Neural cell (in vitro differentiated cells): ENCODE measurements at regions not wholly inside any gene's neighbourhood (a gene's known extent, or its start where the extent isn't known, plus 50 kb on each side); places are given as distances from the start of the nearest gene placed in this dataset.

Experiments used
- H2AFZ ChIP-seq: fragments of 200-600, 300-800 bp; sonication (generic), shearing (Covaris generic); 2 replicates; pipeline ENCODE4 v1.6.0; 2014; ENCODE audit warnings: low read depth, mild to moderate bottlenecking, antibody characterized with exemption, low read length, moderate library complexity
- H3F3A ChIP-seq: fragments of 200-600 bp; shearing (Covaris generic); 2 replicates; pipeline ENCODE4 v1.6.1; 2016; ENCODE audit warnings: mild to moderate bottlenecking, moderate library complexity, mixed read lengths, antibody characterized with exemption, low read length; ENCODE audit not compliant: insufficient read depth, poor library complexity, severe bottlenecking
- H3K27ac ChIP-seq: fragments of 200-600, 300-800 bp; sonication (generic), shearing (Covaris generic); 2 replicates; pipeline ENCODE4 v1.5.1; 2014; ENCODE audit warnings: mild to moderate bottlenecking, low read length, moderate library complexity
- H3K27me3 ChIP-seq: fragments of 300-800, 200-600 bp; sonication (generic), shearing (Covaris generic); 2 replicates; pipeline ENCODE4 v1.6.0; 2014; ENCODE audit warnings: mild to moderate bottlenecking, low read depth, low read length, moderate library complexity; ENCODE audit not compliant: insufficient read depth
- H3K36me3 ChIP-seq: fragments of 300-800, 200-600 bp; sonication (generic), shearing (Covaris generic); 2 replicates; pipeline ENCODE4 v1.5.1; 2014; ENCODE audit warnings: mild to moderate bottlenecking, antibody characterized with exemption, low read length, moderate library complexity; ENCODE audit not compliant: insufficient read depth
- H3K4me2 ChIP-seq: fragments of 300-800, 200-600 bp; sonication (generic), shearing (Covaris generic); 2 replicates; pipeline ENCODE4 v1.6.0; 2014; ENCODE audit warnings: mild to moderate bottlenecking, low read length
- H3K4me3 ChIP-seq: fragments of 300-800, 200-600 bp; sonication (generic), shearing (Covaris generic); 2 replicates; pipeline ENCODE4 v1.5.1; 2014; ENCODE audit warnings: mild to moderate bottlenecking, low read length, moderate library complexity
- H3K79me2 ChIP-seq: fragments of 200-600 bp; shearing (Covaris generic); replicated peaks from 2 replicates; pipeline ENCODE4 v1.6.0; 2014; ENCODE audit warnings: mild to moderate bottlenecking, low read length, moderate library complexity; ENCODE audit not compliant: insufficient read depth
- H3K9ac ChIP-seq: fragments of 300-800, 200-600 bp; sonication (generic), shearing (Covaris generic); 2 replicates; pipeline ENCODE4 v1.6.1; 2016; ENCODE audit warnings: mild to moderate bottlenecking, low read length, mixed read lengths
- H3K9me2 ChIP-seq: fragments of 200-600 bp; shearing (Covaris generic); 2 replicates; pipeline ENCODE4 v1.6.1; 2016; ENCODE audit warnings: mild to moderate bottlenecking, low read length, mixed read lengths; ENCODE audit not compliant: insufficient read depth
- H3K9me3 ChIP-seq: fragments of 200-600, 300-800 bp; sonication (generic), shearing (Covaris generic); 2 replicates; pipeline ENCODE4 v1.6.1; 2016; ENCODE audit warnings: mild to moderate bottlenecking, mixed run types, low read length, moderate library complexity, mixed read lengths
- H4K20me1 ChIP-seq: fragments of 200-600 bp; shearing (Covaris generic); 2 replicates; pipeline ENCODE4 v1.6.1; 2016; ENCODE audit warnings: mild to moderate bottlenecking, mixed run types; ENCODE audit not compliant: insufficient read depth
- EP300 ChIP-seq: fragments of 450-650 bp; conservative IDR thresholded peaks from 2 replicates; pipeline ENCODE4 v1.6.1; 2014; ENCODE audit warnings: antibody characterized with exemption, mild to moderate bottlenecking, moderate library complexity; ENCODE audit not compliant: poor library complexity, severe bottlenecking
- EZH2 ChIP-seq: fragments of 200-600, 300-800 bp; shearing (Covaris generic), sonication (generic); IDR thresholded peaks from 2 replicates; pipeline ENCODE4 v1.6.1; 2014; ENCODE audit warnings: antibody characterized with exemption, low read length, borderline replicate concordance, mild to moderate bottlenecking; ENCODE audit not compliant: insufficient read depth, poor library complexity, severe bottlenecking
- MXI1 ChIP-seq: fragments of 450-650 bp; conservative IDR thresholded peaks from 2 replicates; pipeline ENCODE4 v1.6.1; 2014; ENCODE audit warnings: antibody characterized with exemption, mild to moderate bottlenecking; ENCODE audit not compliant: poor library complexity, severe bottlenecking
- POLR2AphosphoS5 ChIP-seq: IDR thresholded peaks from 2 replicates; pipeline ENCODE4 v1.6.1; 2012
- RAD21 ChIP-seq: fragments of 450-650 bp; conservative IDR thresholded peaks from 2 replicates; pipeline ENCODE4 v1.6.1; 2014; ENCODE audit warnings: antibody characterized with exemption, mild to moderate bottlenecking, moderate library complexity
- REST ChIP-seq: IDR thresholded peaks from 2 replicates; pipeline ENCODE4 v1.6.1; 2012; ENCODE audit warnings: borderline replicate concordance
- SMC3 ChIP-seq: fragments of 450-650 bp; conservative IDR thresholded peaks from 2 replicates; pipeline ENCODE4 v1.6.1; 2014; ENCODE audit warnings: antibody characterized with exemption, mild to moderate bottlenecking, moderate library complexity; ENCODE audit not compliant: poor library complexity
- TAF1 ChIP-seq: IDR thresholded peaks from 2 replicates; pipeline ENCODE4 v1.6.1; 2012; ENCODE audit warnings: low read depth
- TF ChIP-seq, protein P1 (sequence below): fragments of 450-650 bp; IDR thresholded peaks from 2 replicates; pipeline ENCODE4 v1.5.1; 2014; ENCODE audit warnings: antibody characterized with exemption, mild to moderate bottlenecking, moderate library complexity; ENCODE audit not compliant: poor library complexity, severe bottlenecking

DNA sequence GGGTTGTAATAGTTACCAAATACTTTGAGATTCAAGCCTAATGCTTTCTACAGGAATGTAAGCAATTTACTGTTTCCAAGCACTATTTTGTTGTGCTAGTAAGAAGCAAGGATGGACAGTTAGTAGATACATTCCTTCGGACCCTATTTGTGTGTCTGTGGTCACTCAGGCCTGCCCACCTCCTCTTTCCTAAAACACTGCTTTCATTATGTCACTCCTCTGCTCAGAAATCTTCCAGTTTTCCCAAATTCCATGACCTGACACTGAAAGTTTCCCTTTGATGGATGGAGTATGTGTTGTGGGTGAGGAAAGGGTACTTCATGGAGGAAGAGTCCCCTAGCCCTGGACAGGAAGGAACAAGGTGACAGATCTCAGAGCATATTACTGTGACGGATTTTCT is 141.1 kb downstream of the DISP1 start:
- Histone ChIP-seq H3K4me3 (no peak overlapping the region), H3K27ac (no peak overlapping the region), H3F3A (no peaks in the 10 kb centered on the region), H3K36me3 (no peaks in the 10 kb centered on the region), H3K9me3 (no peaks in the 10 kb centered on the region), H4K20me1 (no peaks in the 10 kb centered on the region), H3K9ac (no peak overlapping the region), H3K79me2 (no peaks in the 10 kb centered on the region), H2AFZ (no peak overlapping the region), H3K9me2 (peaks cover 3% of the 10 kb centered on the region), H3K4me2 (no peak overlapping the region), H3K27me3 (no peaks in the 10 kb centered on the region)
- TF ChIP-seq EP300 (no peak), SMC3 (no peak), TAF1 (no peak), MXI1 (no peak), EZH2 (no peak), REST (no peak), POLR2AphosphoS5 (no peak)
- TF ChIP-seq, protein P1, sequence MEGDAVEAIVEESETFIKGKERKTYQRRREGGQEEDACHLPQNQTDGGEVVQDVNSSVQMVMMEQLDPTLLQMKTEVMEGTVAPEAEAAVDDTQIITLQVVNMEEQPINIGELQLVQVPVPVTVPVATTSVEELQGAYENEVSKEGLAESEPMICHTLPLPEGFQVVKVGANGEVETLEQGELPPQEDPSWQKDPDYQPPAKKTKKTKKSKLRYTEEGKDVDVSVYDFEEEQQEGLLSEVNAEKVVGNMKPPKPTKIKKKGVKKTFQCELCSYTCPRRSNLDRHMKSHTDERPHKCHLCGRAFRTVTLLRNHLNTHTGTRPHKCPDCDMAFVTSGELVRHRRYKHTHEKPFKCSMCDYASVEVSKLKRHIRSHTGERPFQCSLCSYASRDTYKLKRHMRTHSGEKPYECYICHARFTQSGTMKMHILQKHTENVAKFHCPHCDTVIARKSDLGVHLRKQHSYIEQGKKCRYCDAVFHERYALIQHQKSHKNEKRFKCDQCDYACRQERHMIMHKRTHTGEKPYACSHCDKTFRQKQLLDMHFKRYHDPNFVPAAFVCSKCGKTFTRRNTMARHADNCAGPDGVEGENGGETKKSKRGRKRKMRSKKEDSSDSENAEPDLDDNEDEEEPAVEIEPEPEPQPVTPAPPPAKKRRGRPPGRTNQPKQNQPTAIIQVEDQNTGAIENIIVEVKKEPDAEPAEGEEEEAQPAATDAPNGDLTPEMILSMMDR: no peak

DNA sequence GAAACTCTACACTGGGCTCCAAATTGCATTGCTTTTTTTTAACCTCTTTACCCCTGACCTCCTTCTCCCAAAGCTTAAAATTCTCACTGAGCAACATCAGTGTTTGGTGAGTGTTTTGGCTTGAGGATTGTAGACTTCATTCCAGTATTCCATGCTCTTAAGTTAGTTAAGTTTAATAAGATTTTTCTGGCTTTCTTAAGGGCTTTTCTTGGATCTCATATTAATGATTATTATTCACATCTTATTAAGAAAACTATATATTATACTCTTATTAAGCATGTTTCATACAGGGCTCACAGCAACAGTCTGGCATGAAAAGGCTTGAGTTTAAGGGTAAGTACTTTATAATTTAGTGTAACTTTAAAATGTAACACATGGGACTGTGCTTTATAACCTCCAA is 141.8 kb downstream of the DISP1 start:
- no peaks in the 10 kb centered on the region for H4K20me1 ChIP-seq
- no peaks in the 10 kb centered on the region for H3K27me3 ChIP-seq
- no peak overlapping the region for H3K27ac ChIP-seq
- no peak overlapping the region for H3K4me3 ChIP-seq
- no peak overlapping the region for H3K4me2 ChIP-seq
- no peaks in the 10 kb centered on the region for H3K9me3 ChIP-seq
- H3K9me2 ChIP-seq: peaks cover 3% of the 10 kb centered on the region
- H3K79me2 ChIP-seq: no peaks in the 10 kb centered on the region
- no peak overlapping the region for H3K9ac ChIP-seq
- H3K36me3 ChIP-seq: no peaks in the 10 kb centered on the region
- no peaks in the 10 kb centered on the region for H3F3A ChIP-seq
- TF ChIP-seq, protein P1: no peak
- no peak for TF ChIP-seq POLR2AphosphoS5
- TF ChIP-seq SMC3: no peak
- TF ChIP-seq RAD21: no peak
- no peak for TF ChIP-seq TAF1
- TF ChIP-seq EP300: no peak
- no peak overlapping the region for H2AFZ ChIP-seq
